GM21447 (cell line): ENCODE measurements at regions not wholly inside any gene's neighbourhood (a gene's known extent, or its start where the extent isn't known, plus 50 kb on each side); places are given as distances from the start of the nearest gene placed in this dataset.
A peak's percentile ranks its signal among the peaks of the same experiment; 100 is the strongest.

Experiments
- ATAC-seq: cut with Tn5 transposase; IDR thresholded peaks from one replicate; pipeline ENCODE4 v1.9.1; 2021; ENCODE audit not compliant: unreplicated experiment

DNA sequence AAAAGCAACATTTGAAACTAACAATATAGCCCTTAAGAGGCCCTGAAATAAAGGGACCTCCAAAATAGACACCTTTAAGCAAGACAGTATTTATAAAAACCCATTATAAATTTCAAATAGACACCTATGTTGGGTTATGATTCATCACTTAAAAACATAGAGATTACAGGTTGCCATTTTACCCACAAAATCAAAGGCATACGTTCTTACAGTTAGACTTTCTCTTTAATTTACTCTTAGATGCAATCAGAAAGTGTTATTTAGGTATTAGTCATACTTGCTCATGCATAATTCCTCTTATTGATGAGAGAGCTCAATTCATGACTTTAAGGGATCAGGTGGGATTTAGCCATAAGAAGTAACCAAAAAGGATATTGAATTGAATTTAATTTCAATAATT is 51.5 kb upstream of the TMEM200A start:
- no peak for ATAC-seq

DNA sequence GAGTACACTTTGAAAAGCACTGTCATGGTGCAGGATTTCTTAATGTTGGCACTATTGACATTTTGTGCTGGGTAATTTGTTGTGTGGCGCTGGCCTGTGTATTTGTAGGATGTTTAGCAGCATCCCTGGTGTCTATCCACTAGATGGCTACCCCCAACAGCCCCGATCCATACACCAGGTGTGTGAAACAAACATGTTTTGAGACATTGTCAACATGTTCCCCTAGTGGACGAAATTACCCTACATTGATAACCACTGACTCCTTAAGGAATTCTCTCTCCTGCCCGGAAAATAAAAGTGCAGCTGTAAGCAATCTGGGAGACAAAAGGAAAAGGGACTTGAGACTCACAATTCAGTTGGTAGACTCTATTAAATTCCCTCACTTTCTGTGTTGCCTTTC is 52.6 kb upstream of the TMEM200A start:
- no peak for ATAC-seq

GRCh38 chr6:130309028-130309427 is 56.8 kb upstream of the TMEM200A start:
- no peak for ATAC-seq

- no peak for ATAC-seq
Measured at GRCh38 chr6:130307752-130308361, 58.0 kb upstream of the TMEM200A start.

DNA sequence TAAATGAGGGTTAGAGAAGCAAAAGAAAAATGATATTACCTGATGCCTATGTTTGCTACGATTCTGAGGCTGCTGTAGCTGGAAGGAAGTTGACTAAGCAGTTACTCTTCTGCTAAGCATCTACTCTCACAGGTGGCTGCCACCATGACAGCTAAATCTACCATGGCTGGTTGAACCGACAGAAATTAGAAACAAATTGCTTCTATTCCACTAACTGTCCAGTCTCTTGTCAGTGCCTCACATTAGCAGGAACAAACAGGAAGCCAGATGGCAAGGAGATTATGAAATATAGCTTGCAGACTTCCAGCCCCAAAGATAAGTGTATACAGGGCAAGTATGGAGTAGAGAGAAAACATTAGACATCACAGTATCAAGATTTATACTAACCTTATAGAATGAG is 59.4 kb upstream of the TMEM200A start:
- no peak for ATAC-seq

DNA sequence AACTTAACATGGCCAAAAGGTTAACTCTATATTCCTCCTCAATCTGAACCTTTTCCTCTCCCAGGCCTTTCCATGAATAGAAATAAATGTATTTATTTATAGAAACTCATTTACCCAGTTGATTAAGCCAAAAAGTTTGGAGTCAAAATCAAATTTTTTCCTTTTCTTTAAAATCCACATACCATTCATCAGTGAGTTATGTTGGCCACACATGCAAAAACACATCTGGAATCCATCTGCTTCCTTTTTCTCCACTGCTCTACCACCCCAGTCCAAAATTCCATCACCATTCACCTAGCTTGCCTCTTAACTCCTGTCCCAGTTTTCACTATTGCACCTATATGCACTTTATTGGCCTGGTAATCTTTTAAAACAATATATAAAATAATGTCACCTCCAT is 62.4 kb upstream of the TMEM200A start:
- no peak for ATAC-seq

DNA sequence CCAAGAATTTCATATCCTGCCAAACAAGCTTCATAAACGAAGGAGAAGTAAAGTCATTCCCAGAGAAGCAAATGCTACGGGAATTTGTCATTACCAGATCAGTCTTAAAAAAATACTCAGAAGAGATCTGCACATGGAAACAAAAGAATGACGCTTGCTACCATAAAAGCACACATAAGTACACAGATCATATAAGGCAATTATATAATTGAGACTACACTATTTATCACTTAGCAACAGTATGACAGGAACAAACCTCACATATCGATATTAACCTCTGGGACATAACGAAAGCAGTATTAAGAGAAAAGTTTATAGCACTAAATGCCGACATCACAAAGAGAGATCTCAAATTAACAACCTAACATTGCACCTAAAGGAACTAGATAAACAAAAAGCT is 67.6 kb upstream of the TMEM200A start:
- ATAC-seq: no peak

DNA sequence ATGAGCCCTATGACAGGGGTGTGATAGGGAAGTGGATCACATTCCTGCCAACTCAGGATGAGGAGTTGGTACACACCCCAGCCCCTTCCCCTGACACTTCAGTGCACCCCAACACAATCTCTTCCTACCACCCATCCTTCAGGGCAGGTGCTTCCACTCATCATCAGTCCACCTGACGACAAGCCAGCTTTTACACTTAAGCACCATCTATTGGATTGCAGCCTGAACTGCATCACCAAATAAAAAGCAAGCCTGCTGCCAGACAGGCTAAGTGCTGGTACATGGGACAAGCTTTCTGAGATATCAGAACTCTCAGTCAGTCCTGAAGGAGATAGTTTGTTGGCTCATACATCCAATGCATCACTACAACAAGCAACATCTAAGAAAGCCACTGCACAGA is 69.0 kb upstream of the TMEM200A start:
- no peak for ATAC-seq

GRCh38 chr6:130293800-130294199 is 71.0 kb upstream of the SAMD3 start:
- ATAC-seq: peak; percentile 69

DNA sequence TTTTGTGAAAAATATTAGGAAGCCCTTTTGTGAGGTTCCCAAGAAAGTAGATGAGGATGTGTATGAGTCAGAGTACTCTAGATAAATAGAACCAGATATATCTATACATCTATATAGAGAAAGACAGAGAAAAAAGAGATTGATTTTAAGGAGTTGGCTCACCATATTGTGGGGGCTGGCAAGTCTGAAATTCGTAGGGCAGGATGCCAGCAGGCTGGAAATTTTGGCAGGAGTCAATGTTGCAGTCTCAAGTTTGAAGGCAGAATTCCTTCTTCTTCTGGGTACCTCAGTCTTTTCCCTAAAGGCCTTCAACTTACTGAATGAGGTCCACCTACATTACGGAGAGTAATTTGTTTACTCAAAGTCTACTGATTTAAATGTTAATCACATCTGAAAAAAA is 65.3 kb upstream of the SAMD3 start:
- no peak for ATAC-seq

DNA sequence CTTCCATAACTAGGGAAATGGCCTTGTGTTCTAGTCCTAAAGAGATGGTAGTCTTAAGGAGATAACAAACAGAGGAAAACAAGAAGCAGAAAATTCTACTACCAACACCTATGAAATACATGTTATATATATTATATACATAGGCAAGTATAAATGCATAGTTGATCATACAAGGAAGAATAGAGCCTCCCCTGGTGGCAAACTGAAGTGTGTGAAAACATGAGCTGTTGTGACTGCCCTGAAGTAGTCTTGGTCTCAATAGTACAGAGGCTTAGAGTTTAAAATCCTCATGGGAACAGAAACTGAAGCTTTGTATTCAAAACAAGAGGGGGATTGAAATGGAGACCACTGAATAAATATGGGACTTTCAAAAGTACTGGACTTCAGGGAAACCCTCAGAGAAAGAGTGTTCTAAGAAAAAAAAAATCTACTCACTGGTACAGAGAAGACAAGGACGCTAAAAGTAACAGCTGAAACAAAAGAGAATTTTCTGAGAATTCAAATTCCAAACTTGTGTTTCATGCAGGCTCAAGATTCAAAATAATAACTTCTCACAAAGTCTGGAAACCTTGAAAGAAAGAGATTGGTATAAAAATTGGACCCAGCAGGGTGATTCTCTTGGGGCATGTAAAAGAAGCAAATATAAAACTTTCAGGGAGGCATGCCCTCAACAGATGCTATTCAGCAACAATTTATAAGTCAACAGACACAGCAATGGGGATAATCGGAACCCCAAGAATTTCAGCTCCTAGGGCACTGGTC is 59.7 kb upstream of the SAMD3 start:
- ATAC-seq: peak; percentile 76

DNA sequence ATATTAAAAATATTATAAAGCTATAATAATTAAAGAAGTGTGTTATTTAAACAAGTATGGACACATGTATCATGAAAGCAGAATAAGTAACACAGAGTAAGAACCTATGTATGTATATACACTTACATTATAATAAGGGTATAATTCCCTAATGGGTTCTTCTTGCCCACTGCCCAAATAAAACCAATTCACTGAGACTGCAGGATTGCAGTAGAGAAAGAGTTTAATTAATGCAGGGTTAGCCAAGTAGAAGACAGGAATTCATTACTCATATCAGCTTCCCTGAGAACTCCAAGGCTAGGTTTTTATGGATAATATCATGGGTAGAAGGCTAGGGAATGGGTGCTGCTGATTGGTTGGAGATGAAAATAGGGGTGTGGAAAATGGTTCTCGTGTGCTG is 53.8 kb upstream of the SAMD3 start:
- no peak for ATAC-seq

GRCh38 chr6:130274007-130274406 is 51.3 kb upstream of the SAMD3 start:
- ATAC-seq: no peak
